Mesendoderm (in vitro differentiated cells): ENCODE measurements at regions not wholly inside any gene's neighbourhood (a gene's known extent, or its start where the extent isn't known, plus 50 kb on each side); places are given as distances from the start of the nearest gene placed in this dataset.

ENCODE experiments used
- DNase-seq: peaks from one replicate; pipeline ENCODE4 v3.0.0; 2013
- H2AK5ac ChIP-seq: 2 replicates; pipeline ENCODE4 v1.6.1; 2013; ENCODE audit warnings: low read length, inconsistent platforms
- H2BK120ac ChIP-seq: 2 replicates; pipeline ENCODE4 v1.6.1; 2013; ENCODE audit warnings: low read depth, mild to moderate bottlenecking, low read length, moderate library complexity, mixed read lengths
- H2BK15ac ChIP-seq: replicated peaks from 2 replicates; pipeline ENCODE4 v1.6.1; 2013; ENCODE audit warnings: low read depth, mild to moderate bottlenecking, moderate library complexity
- H2BK5ac ChIP-seq: 2 replicates; pipeline ENCODE4 v1.6.1; 2013; ENCODE audit warnings: low read length, inconsistent platforms
- H3K18ac ChIP-seq: 2 replicates; pipeline ENCODE4 v1.6.1; 2013; ENCODE audit warnings: mild to moderate bottlenecking, low read length, mixed read lengths
- H3K23ac ChIP-seq: one replicate; pipeline ENCODE4 v1.6.1; 2013; ENCODE audit warnings: low read length
- H3K27ac ChIP-seq: 2 replicates; pipeline ENCODE4 v1.5.1; 2013; ENCODE audit warnings: low read depth, mild to moderate bottlenecking, inconsistent platforms, low read length, moderate library complexity
- H3K27me3 ChIP-seq: 2 replicates; pipeline ENCODE4 v1.6.1; 2013; ENCODE audit warnings: low read length, control low read depth, mild to moderate bottlenecking, inconsistent platforms; ENCODE audit not compliant: insufficient read depth, poor library complexity
- H3K36me3 ChIP-seq: 2 replicates; pipeline ENCODE4 v1.6.1; 2013; ENCODE audit warnings: low read length, inconsistent platforms; ENCODE audit not compliant: control insufficient read depth, insufficient read depth
- H3K4ac ChIP-seq: one replicate; pipeline ENCODE4 v1.6.1; 2013; ENCODE audit warnings: low read depth, mild to moderate bottlenecking, low read length, moderate library complexity
- H3K4me1 ChIP-seq: 2 replicates; pipeline ENCODE4 v1.6.1; 2013; ENCODE audit warnings: low read depth, low read length, inconsistent platforms; ENCODE audit not compliant: control insufficient read depth
- H3K4me2 ChIP-seq: 2 replicates; pipeline ENCODE4 v1.6.1; 2013; ENCODE audit warnings: low read length
- H3K4me3 ChIP-seq: 2 replicates; pipeline ENCODE4 v1.5.1; 2013; ENCODE audit warnings: mild to moderate bottlenecking, low read length
- H3K56ac ChIP-seq: one replicate; pipeline ENCODE4 v1.6.1; 2013; ENCODE audit warnings: low read length
- H3K79me1 ChIP-seq: 2 replicates; pipeline ENCODE4 v1.6.1; 2013; ENCODE audit warnings: low read length, inconsistent platforms
- H3K79me2 ChIP-seq: 2 replicates; pipeline ENCODE4 v1.6.1; 2013; ENCODE audit warnings: mild to moderate bottlenecking, low read length; ENCODE audit not compliant: control insufficient read depth, insufficient read depth
- H3K9ac ChIP-seq: 2 replicates; pipeline ENCODE4 v1.6.1; 2013; ENCODE audit warnings: low read length, inconsistent platforms
- H4K5ac ChIP-seq: one replicate; pipeline ENCODE4 v1.6.1; 2013; ENCODE audit warnings: low read length
- H4K8ac ChIP-seq: one replicate; pipeline ENCODE4 v1.6.1; 2013; ENCODE audit warnings: low read depth, mild to moderate bottlenecking, control low read depth, low read length, moderate library complexity
- WGBS: extraction: QIAGEN DNeasy Blood & Tissue Kit; methylation state at CpG from one replicate; pipeline ENCODE4 v1.1.7; 2013; ENCODE audit warnings: low lambda C conversion rate, missing lambda C conversion rate; ENCODE audit not compliant: insufficient coverage; ENCODE audit errors: extremely low coverage; 5-methylcytosine and 5-hydroxymethylcytosine counted together

- H4K8ac ChIP-seq = no peak overlapping the region
- H3K27ac ChIP-seq = no peak overlapping the region
- no peak overlapping the region for H3K56ac ChIP-seq
- no peak for DNase-seq
- no peak overlapping the region for H3K9ac ChIP-seq
- H3K4me2 ChIP-seq = no peak overlapping the region
- H3K4me1 ChIP-seq = peaks cover 1% of the 10 kb centered on the region
- H2BK5ac ChIP-seq = no peak overlapping the region
- H3K18ac ChIP-seq = no peak overlapping the region
- no peaks in the 10 kb centered on the region for H3K27me3 ChIP-seq
- H3K79me1 ChIP-seq = no peaks in the 10 kb centered on the region
- H3K23ac ChIP-seq = no peak overlapping the region
- no peak overlapping the region for H2BK120ac ChIP-seq
- WGBS = no CpG with 5 or more reads among the region's 1 CpG
- H3K4ac ChIP-seq = no peak overlapping the region
- no peak overlapping the region for H2AK5ac ChIP-seq
- no peak overlapping the region for H4K5ac ChIP-seq
- no peaks in the 10 kb centered on the region for H3K36me3 ChIP-seq
- H2BK15ac ChIP-seq = no peak overlapping the region
- H3K79me2 ChIP-seq = no peaks in the 10 kb centered on the region
- no peak overlapping the region for H3K4me3 ChIP-seq
Measured at GRCh38 chr21:16569679-16570078, 839.9 kb downstream of the USP25 start.

- no peaks in the 10 kb centered on the region for H3K79me1 ChIP-seq
- no peak overlapping the region for H3K23ac ChIP-seq
- no peak for DNase-seq
- no peak overlapping the region for H3K4me2 ChIP-seq
- peaks cover 1% of the 10 kb centered on the region for H3K4me1 ChIP-seq
- H3K27ac ChIP-seq = no peak overlapping the region
- no peak overlapping the region for H2BK15ac ChIP-seq
- H2BK120ac ChIP-seq = no peak overlapping the region
- WGBS = no CpG with 5 or more reads among the region's 4 CpGs
- no peaks in the 10 kb centered on the region for H3K36me3 ChIP-seq
- H4K8ac ChIP-seq = no peak overlapping the region
- H3K79me2 ChIP-seq = no peaks in the 10 kb centered on the region
- H3K4ac ChIP-seq = no peak overlapping the region
- H3K9ac ChIP-seq = no peak overlapping the region
- no peak overlapping the region for H2AK5ac ChIP-seq
- no peak overlapping the region for H3K18ac ChIP-seq
- H2BK5ac ChIP-seq = no peak overlapping the region
- H4K5ac ChIP-seq = no peak overlapping the region
- H3K27me3 ChIP-seq = no peaks in the 10 kb centered on the region
- H3K4me3 ChIP-seq = no peak overlapping the region
- H3K56ac ChIP-seq = no peak overlapping the region
Measured at GRCh38 chr21:16570171-16570570, 840.4 kb downstream of the USP25 start.

- Histone ChIP-seq H3K27me3 (no peaks in the 10 kb centered on the region), H3K56ac (no peak overlapping the region)
- no CpG with 5 or more reads among the region's 3 CpGs for WGBS
Measured at GRCh38 chr21:16570856-16571255, 841.1 kb downstream of the USP25 start.

GRCh38 chr21:16571594-16571993, 841.8 kb downstream of the USP25 start:
- no peak for DNase-seq
- Histone ChIP-seq H3K27ac (no peak overlapping the region), H3K79me1 (no peaks in the 10 kb centered on the region)

More at GRCh38 chr21:16570856-16571255, 841.1 kb downstream of the USP25 start:
- H2AK5ac ChIP-seq = no peak overlapping the region
- no peak overlapping the region for H3K27ac ChIP-seq
- no peaks in the 10 kb centered on the region for H3K36me3 ChIP-seq
- no peak overlapping the region for H3K4ac ChIP-seq
- no peak overlapping the region for H2BK15ac ChIP-seq
- no peak overlapping the region for H3K4me3 ChIP-seq
- H4K5ac ChIP-seq = no peak overlapping the region
- peaks cover 1% of the 10 kb centered on the region for H3K4me1 ChIP-seq
- H2BK5ac ChIP-seq = no peak overlapping the region
- DNase-seq = no peak
- H3K9ac ChIP-seq = no peak overlapping the region
- H3K79me1 ChIP-seq = no peaks in the 10 kb centered on the region
- H4K8ac ChIP-seq = no peak overlapping the region
- no peak overlapping the region for H3K4me2 ChIP-seq
- no peak overlapping the region for H3K18ac ChIP-seq
- no peak overlapping the region for H2BK120ac ChIP-seq
- no peak overlapping the region for H3K23ac ChIP-seq
- no peaks in the 10 kb centered on the region for H3K79me2 ChIP-seq

GRCh38 chr21:16572032-16572431, 842.2 kb downstream of the USP25 start:
- H3K4me3 ChIP-seq = no peak overlapping the region
- H2AK5ac ChIP-seq = no peak overlapping the region
- WGBS = no CpG with 5 or more reads among the region's 1 CpG
- H3K4ac ChIP-seq = no peak overlapping the region
- no peaks in the 10 kb centered on the region for H3K79me2 ChIP-seq
- H3K9ac ChIP-seq = no peak overlapping the region
- H4K8ac ChIP-seq = no peak overlapping the region
- H3K79me1 ChIP-seq = no peaks in the 10 kb centered on the region
- H2BK5ac ChIP-seq = no peak overlapping the region
- H3K27ac ChIP-seq = no peak overlapping the region
- no peak overlapping the region for H3K4me2 ChIP-seq
- no peak overlapping the region for H3K23ac ChIP-seq
- DNase-seq = no peak
- no peak overlapping the region for H3K56ac ChIP-seq
- no peak overlapping the region for H4K5ac ChIP-seq
- no peak overlapping the region for H3K18ac ChIP-seq
- H3K36me3 ChIP-seq = no peaks in the 10 kb centered on the region
- H2BK15ac ChIP-seq = no peak overlapping the region
- no peak overlapping the region for H2BK120ac ChIP-seq
- H3K4me1 ChIP-seq = peaks cover 1% of the 10 kb centered on the region
- H3K27me3 ChIP-seq = no peaks in the 10 kb centered on the region

More at GRCh38 chr21:16571594-16571993, 841.8 kb downstream of the USP25 start:
- no peak overlapping the region for H2BK5ac ChIP-seq
- H2AK5ac ChIP-seq = no peak overlapping the region
- no CpG with 5 or more reads among the region's 3 CpGs for WGBS
- no peak overlapping the region for H4K5ac ChIP-seq
- H3K79me2 ChIP-seq = no peaks in the 10 kb centered on the region
- no peaks in the 10 kb centered on the region for H3K27me3 ChIP-seq
- no peak overlapping the region for H3K4me2 ChIP-seq
- H4K8ac ChIP-seq = no peak overlapping the region
- no peak overlapping the region for H3K4me3 ChIP-seq
- no peak overlapping the region for H3K56ac ChIP-seq
- no peak overlapping the region for H3K9ac ChIP-seq
- peaks cover 1% of the 10 kb centered on the region for H3K4me1 ChIP-seq
- no peak overlapping the region for H3K4ac ChIP-seq
- no peak overlapping the region for H3K18ac ChIP-seq
- H2BK120ac ChIP-seq = no peak overlapping the region
- H3K23ac ChIP-seq = no peak overlapping the region
- H3K36me3 ChIP-seq = no peaks in the 10 kb centered on the region
- no peak overlapping the region for H2BK15ac ChIP-seq

- Histone ChIP-seq H3K36me3 (no peaks in the 10 kb centered on the region), H2BK5ac (no peak overlapping the region), H3K18ac (no peak overlapping the region), H3K4me3 (no peak overlapping the region), H3K9ac (no peak overlapping the region), H3K79me1 (no peaks in the 10 kb centered on the region), H3K4ac (no peak overlapping the region), H2BK120ac (no peak overlapping the region), H3K4me1 (peaks cover 1% of the 10 kb centered on the region), H4K5ac (no peak overlapping the region), H2BK15ac (no peak overlapping the region), H3K79me2 (no peaks in the 10 kb centered on the region), H2AK5ac (no peak overlapping the region), H3K56ac (no peak overlapping the region), H4K8ac (no peak overlapping the region), H3K23ac (no peak overlapping the region), H3K27me3 (no peaks in the 10 kb centered on the region), H3K27ac (no peak overlapping the region), H3K4me2 (no peak overlapping the region)
- WGBS = no CpG with 5 or more reads among the region's 1 CpG
- DNase-seq = peak; percentile 47
Measured at GRCh38 chr21:16573578-16573977, 843.8 kb downstream of the USP25 start.
